Duodenal mucosa (tissue), 2 donors: ENCODE measurements at regions not wholly inside any gene's neighbourhood (a gene's known extent, or its start where the extent isn't known, plus 50 kb on each side); places are given as distances from the start of the nearest gene placed in this dataset.

Source experiments
- H3K27ac ChIP-seq: one replicate; pipeline ENCODE4 v1.7.0; 2013; ENCODE audit warnings: low read depth, low read length
- H3K27me3 ChIP-seq, 2 donors: one replicate each; pipeline ENCODE4 v1.7.0; 2013; ENCODE audit warnings: low read length in 2 of 2, control low read depth in 1 of 2; ENCODE audit not compliant: insufficient read depth in 2 of 2, control insufficient read depth in 1 of 2
- H3K36me3 ChIP-seq, 2 donors: one replicate each; pipeline ENCODE4 v1.7.0; 2013; ENCODE audit warnings: low read length in 2 of 2, control low read depth in 1 of 2; ENCODE audit not compliant: insufficient read depth in 2 of 2, control insufficient read depth in 1 of 2
- H3K4me1 ChIP-seq, 2 donors: one replicate each; pipeline ENCODE4 v1.7.0; 2013; ENCODE audit warnings: low read length in 2 of 2, control low read depth in 1 of 2; ENCODE audit not compliant: insufficient read depth in 2 of 2, control insufficient read depth in 1 of 2
- H3K4me3 ChIP-seq, 2 donors: one replicate each; pipeline ENCODE4 v1.7.0; 2013; ENCODE audit warnings: low read length in 2 of 2, low read depth in 1 of 2
- H3K9ac ChIP-seq, 2 donors: one replicate each; pipeline ENCODE4 v1.7.0; 2013; ENCODE audit warnings: low read length in 2 of 2, low read depth in 1 of 2
- H3K9me3 ChIP-seq, 2 donors: one replicate each; pipeline ENCODE4 v1.7.0; 2013; ENCODE audit warnings: low read length in 2 of 2, control low read depth in 1 of 2; ENCODE audit not compliant: control insufficient read depth in 1 of 2

DNA sequence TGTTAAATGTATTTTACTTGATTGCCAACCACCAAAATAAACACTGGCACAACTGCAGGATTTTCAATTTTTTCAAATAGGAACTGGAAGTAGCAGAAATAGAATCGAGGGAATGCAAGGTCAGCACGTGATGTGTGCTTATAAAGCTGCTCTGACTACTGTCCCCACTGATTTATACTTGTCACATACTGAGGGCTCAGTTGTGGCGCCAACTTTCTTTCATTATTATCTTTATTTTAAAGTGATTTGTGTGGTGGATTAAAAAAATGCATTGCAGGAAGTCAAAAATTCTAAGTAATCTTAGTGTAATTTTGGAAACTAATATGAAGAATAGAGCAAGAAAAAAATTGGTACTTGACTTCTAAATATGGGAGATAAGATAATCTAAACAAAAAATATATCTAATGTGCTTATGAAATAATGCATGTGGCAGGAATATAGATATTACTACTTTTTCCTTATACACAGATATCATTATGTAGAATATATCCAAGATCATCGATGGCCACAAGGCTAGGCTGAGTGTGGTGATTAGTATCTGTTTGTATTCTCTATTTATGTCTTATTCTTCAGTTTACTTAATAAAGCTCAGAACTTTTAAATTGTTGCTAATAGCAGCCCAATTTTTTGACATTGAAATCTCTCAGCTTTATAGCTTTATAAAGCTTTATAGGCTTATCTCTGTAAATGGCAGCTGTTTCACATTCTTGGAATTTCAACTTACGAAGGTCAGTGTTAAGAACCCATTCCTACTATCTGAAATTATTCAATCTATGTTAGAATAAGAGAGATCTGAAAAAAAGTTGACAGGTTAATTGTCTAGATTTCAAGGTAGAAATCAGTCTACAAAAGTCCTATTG is 404.5 kb upstream of the ADAMTS5 start:
- Histone ChIP-seq H3K4me1 (no peaks in the 10 kb centered on the region), H3K27me3 (no peaks in the 10 kb centered on the region), H3K9me3 (no peaks in the 10 kb centered on the region), H3K27ac (no peak overlapping the region), H3K4me3 (no peak overlapping the region), H3K36me3 (no peaks in the 10 kb centered on the region), H3K9ac (no peak overlapping the region)

DNA sequence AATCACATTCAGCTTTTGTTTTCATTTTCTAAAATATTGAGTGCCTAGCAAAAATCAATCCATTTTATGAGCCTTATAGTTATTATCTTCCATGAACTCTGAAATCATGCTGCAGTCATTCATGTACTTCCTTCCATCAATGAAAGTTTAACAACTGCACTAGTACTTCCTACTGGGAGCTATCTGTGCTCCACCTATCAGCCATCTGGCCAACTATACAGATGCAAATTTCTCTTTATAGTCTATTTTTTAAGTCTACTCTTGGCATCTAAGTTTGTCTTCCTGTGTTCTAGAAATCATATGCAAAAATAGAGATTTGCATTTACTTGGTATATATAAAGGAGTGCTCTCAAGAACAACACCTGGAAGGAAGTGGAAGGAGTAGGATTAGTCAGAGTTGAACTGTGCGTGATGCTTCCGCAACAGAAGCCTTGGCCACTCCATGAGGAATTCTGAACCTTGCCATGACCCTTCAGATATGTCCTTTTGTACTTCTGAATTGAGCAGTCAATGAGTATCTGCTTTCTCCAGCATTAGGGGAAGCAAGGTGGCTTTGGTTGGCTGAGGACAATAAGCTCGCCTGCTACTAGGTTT is 403.2 kb upstream of the ADAMTS5 start:
- Histone ChIP-seq H3K27me3 (no peaks in the 10 kb centered on the region), H3K27ac (no peak overlapping the region), H3K36me3 (no peaks in the 10 kb centered on the region), H3K9me3 (no peaks in the 10 kb centered on the region), H3K9ac (no peak overlapping the region), H3K4me3 (no peak overlapping the region), H3K4me1 (no peaks in the 10 kb centered on the region)

DNA sequence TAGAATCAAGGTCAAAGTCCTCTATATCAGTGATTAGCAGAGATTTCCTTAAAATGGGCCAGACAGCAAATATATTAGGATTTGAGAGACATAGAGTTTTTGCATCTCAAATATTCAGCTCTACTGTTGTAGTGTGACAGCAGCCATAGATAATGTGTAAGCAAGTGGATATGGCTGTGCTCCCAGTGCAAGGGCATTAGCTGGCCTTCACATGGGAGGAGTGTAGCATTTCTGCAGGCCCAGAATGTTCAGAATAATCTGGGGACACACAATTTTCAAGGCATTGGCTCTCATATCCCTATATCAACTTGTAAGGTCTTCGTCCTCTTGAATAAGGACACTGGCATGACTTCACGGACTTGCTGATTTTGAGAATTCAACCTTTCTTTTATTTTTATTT is 402.3 kb upstream of the ADAMTS5 start:
- Histone ChIP-seq H3K27me3 (no peaks in the 10 kb centered on the region), H3K9me3 (no peaks in the 10 kb centered on the region), H3K4me1 (no peaks in the 10 kb centered on the region), H3K36me3 (no peaks in the 10 kb centered on the region), H3K4me3 (no peak overlapping the region), H3K9ac (no peak overlapping the region), H3K27ac (no peak overlapping the region)

DNA sequence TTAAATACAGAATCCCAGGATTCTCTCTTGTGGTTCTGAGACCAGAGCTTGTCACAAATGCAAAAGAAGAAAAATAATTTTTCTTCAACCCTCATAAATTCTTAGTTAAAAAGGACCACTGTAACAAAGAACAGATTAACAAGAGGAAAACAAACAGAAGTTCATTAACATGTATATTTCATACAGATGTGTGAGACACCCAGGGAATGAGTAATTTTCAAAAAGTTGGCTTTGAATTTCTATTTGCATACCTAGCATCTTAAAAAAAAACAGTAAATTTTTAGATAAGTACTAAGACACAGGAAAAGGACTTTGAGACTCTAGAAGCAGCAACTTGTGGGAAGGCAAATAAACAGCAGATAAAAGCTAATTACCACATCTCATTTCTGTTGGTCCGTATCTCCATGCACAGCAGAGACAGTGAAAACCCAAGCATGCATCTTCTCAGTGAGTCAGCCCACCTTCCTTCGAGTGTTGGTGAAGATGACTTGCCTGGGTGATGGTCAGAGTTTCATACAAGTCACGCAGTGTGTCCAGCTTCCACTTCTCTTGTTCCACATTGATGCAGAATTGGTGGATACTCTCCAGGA is 399.9 kb upstream of the ADAMTS5 start:
- H3K27ac ChIP-seq = no peak overlapping the region
- no peaks in the 10 kb centered on the region for H3K36me3 ChIP-seq
- H3K9ac ChIP-seq = no peak overlapping the region
- no peak overlapping the region for H3K4me3 ChIP-seq
- H3K4me1 ChIP-seq = no peaks in the 10 kb centered on the region
- no peaks in the 10 kb centered on the region for H3K27me3 ChIP-seq
- H3K9me3 ChIP-seq = no peaks in the 10 kb centered on the region

DNA sequence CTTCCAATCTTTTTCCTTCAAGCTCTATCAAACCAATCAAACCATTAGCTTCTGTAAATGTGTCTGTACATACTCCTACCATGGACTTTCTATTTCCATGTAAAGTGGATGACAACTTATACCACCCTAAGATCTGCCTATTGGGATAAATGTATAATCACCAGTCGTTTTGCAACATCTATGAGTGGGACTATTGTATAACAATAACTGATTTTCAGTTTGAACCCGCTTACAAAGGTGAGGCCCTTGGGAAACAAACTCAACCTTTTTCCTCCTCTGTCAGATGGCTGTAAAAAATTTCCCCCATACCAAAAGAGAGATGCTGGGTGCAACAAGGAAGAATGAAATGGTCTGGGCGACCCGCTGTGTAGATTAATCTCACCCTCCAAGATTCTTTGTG is 399.1 kb upstream of the ADAMTS5 start:
- H3K27me3 ChIP-seq = no peaks in the 10 kb centered on the region

DNA sequence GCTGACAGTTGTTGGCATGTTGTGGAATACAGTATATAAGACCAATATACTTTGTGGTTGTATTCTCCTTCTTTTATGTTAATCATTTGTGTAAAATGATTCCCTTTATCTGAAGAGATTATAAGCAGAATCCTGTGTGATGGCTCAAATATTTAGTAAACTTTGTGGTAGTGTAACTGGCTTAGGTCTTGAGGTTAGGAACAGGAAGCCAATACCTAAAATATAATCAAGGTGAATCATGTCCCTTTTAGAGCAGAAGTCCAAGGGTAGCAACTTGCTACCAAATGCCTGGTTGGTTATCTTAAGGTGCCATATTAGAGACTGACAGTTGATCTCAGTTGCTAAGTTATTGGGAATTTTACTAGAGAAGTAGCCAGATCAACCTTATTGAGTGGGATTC is 398.5 kb upstream of the ADAMTS5 start:
- no peaks in the 10 kb centered on the region for H3K4me1 ChIP-seq
- H3K27me3 ChIP-seq = no peaks in the 10 kb centered on the region
- no peak overlapping the region for H3K27ac ChIP-seq
- H3K9ac ChIP-seq = no peak overlapping the region
- no peak overlapping the region for H3K4me3 ChIP-seq
- H3K36me3 ChIP-seq = no peaks in the 10 kb centered on the region
- H3K9me3 ChIP-seq = no peaks in the 10 kb centered on the region

More for the DNA sequence above, 399.1 kb upstream of the ADAMTS5 start:
- Histone ChIP-seq H3K27ac (no peak overlapping the region), H3K9me3 (no peaks in the 10 kb centered on the region), H3K4me1 (no peaks in the 10 kb centered on the region), H3K4me3 (no peak overlapping the region), H3K9ac (no peak overlapping the region), H3K36me3 (no peaks in the 10 kb centered on the region)

DNA sequence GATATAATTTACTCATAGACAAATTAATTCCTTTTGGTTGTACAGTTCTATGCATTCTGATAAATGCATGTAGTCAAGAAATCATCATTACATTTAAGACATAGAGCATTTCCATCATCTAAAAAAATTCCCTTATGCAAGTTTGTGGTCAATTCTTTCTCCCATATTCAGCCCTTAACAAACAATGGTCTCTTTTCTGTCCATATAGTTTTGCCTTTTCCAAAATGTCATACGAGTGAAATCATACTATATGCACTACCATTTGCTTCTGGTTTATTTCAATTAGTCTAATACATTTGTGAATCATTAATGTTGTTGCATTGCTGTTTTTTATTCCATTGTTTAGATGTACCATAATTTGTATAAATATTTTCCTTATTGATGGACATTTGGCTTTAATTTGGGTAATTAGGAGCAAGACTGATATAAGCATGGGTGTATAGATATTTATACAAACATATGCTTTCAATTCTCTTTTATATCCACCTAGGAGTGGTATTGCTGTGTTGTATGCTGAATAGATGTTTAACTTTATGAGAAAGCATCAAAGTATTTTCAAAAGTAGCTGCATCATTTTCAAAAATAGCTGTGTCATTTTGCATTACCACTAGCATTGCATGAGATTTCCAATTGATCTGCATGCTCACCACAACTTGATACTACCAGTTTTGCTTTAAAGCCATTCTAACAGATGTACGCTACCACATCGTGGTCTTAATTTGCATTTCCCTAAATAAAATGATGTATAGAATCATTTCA is 397.0 kb upstream of the ADAMTS5 start:
- H3K27me3 ChIP-seq = no peaks in the 10 kb centered on the region
- no peak overlapping the region for H3K4me3 ChIP-seq
- no peaks in the 10 kb centered on the region for H3K4me1 ChIP-seq
- no peak overlapping the region for H3K27ac ChIP-seq
- H3K36me3 ChIP-seq = no peaks in the 10 kb centered on the region
- H3K9me3 ChIP-seq = no peaks in the 10 kb centered on the region
- no peak overlapping the region for H3K9ac ChIP-seq

DNA sequence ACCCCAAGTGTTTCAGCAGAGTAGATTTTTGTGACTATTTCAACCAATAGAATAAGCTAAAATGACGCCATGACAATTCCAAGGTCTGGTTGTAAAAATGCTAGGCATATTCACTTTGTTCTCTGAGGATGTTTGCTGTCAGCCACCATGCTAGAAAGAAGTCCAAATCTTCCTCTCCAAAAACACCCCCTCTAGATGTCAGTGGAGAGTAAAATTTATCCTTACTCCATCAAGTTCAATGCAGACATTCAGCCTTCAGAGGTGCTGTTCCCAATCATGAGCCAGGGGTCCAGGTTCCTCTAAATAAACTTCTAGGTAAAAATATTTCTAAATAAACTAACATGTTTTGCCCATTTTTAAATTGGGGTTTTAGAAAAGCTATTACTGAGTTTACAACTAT is 395.4 kb upstream of the ADAMTS5 start:
- H3K9ac ChIP-seq = no peak overlapping the region
- no peaks in the 10 kb centered on the region for H3K9me3 ChIP-seq
- no peak overlapping the region for H3K27ac ChIP-seq
- no peaks in the 10 kb centered on the region for H3K27me3 ChIP-seq
- no peaks in the 10 kb centered on the region for H3K36me3 ChIP-seq
- no peak overlapping the region for H3K4me3 ChIP-seq
- no peaks in the 10 kb centered on the region for H3K4me1 ChIP-seq

DNA sequence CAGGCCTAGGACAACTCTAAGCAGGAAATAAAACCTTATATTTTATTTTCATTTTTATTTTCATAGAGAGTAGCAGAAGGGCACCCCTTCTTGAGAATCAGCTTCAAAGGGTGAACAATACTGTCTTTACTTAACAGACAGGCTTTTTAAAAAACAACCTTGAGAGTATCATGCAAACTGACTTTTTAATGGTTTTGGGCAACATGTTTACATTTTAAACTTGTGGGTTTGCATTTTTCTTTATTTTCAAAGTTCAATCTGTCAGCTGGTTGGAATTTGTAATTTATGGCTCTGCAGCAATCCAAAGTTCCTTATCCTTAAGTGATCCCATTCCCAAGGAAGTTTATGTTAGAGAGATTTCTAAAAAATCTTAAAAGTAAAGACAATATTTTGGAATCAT is 392.3 kb upstream of the ADAMTS5 start:
- Histone ChIP-seq H3K27ac (no peak overlapping the region), H3K9me3 (no peaks in the 10 kb centered on the region), H3K27me3 (no peaks in the 10 kb centered on the region), H3K36me3 (no peaks in the 10 kb centered on the region), H3K4me1 (no peaks in the 10 kb centered on the region), H3K9ac (no peak overlapping the region), H3K4me3 (no peak overlapping the region)

DNA sequence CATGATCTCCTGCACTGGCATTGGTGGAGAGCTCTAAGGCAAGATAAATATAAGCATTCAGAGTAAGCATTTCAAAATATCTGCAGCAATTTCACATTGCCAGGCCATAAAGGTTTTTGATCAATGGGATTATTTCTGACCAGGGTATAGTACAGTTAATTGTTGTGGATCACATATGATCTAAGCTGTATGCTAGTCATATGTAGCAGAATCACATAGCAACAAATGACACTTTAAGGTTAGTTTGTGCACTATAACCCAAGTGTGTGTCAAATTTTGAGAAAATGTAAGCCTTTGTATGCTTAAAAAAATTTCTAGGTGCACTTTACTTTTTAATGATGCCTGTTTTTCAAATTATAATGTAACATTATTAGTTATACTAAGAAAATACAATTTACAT is 386.0 kb upstream of the ADAMTS5 start:
- Histone ChIP-seq H3K4me1 (no peaks in the 10 kb centered on the region), H3K36me3 (no peaks in the 10 kb centered on the region), H3K9me3 (no peaks in the 10 kb centered on the region), H3K27ac (no peak overlapping the region), H3K4me3 (no peak overlapping the region), H3K27me3 (no peaks in the 10 kb centered on the region), H3K9ac (no peak overlapping the region)
